Right lobe of liver (tissue), 4 donors: ENCODE measurements at regions not wholly inside any gene's neighbourhood (a gene's known extent, or its start where the extent isn't known, plus 50 kb on each side); places are given as distances from the start of the nearest gene placed in this dataset.

Experiments used
- CTCF ChIP-seq, 4 donors: fragments of 200-600 bp in 3 of 4; fragments of 450-650 bp in 1 of 4; IDR thresholded peaks; one replicate each; pipeline versions ENCODE4 v1.5.1 to v1.8.0; 2016 to 2022; ENCODE audit warnings: antibody characterized with exemption in 4 of 4, mild to moderate bottlenecking in 2 of 4
- POLR2A ChIP-seq: fragments of 450-650 bp; IDR thresholded peaks from one replicate; pipeline ENCODE4 v1.6.1; 2017; ENCODE audit warnings: antibody characterized with exemption, mild to moderate bottlenecking
- donor health status: DM: no; HTN: no; CAD: no.
- donor health status: DM: no; HTN: no; CAD: no.
- donor health status: DM: no; HTN: yes; CAD: no.

DNA sequence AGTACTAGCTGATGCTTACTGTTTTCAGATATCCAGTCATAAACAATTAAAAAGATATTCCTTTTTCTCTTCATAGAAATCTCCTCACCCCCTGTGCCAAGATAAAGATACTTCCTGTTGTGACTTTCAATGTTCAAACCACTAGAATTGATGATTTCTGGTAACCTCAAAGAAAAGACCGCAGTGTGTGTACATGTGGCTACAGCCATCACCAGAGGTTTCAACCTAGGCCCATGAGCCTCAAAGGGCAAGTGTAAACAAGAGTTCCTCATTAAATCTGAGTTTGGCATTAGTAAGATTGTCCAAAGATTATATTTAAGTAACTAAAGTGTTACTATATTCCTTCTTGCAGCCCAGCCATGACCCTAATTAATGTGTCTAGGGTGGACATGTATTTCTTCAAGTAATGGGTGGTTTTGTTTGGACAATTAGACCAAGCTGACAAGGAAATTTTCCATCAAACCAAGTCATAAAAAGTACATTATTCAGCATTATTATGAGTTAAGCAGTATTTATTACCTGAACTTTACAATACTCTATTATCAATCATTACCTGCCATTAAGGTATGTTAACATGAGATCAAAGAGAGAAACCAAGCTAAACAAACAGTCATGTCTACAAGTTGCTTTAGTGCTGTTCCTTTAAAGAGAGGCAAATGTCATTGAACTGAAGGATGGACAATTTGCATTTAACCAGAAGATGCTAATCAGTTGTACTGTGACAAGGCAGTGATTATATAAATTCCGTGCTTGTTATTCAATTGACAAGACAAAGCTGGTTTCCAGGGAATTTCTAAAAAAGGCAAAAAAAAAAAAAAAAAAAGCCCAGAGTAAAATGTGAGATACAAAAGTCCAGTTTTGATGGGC, 382.7 kb downstream of the LNPK start:
- TF ChIP-seq CTCF (IDR thresholded peaks at IDR 0.05) (no peak), POLR2A (no peak)
